ENCODE measurements at regions not wholly inside any gene's neighbourhood (a gene's known extent, or its start where the extent isn't known, plus 50 kb on each side); places are given as distances from the start of the nearest gene placed in this dataset.

DNA sequence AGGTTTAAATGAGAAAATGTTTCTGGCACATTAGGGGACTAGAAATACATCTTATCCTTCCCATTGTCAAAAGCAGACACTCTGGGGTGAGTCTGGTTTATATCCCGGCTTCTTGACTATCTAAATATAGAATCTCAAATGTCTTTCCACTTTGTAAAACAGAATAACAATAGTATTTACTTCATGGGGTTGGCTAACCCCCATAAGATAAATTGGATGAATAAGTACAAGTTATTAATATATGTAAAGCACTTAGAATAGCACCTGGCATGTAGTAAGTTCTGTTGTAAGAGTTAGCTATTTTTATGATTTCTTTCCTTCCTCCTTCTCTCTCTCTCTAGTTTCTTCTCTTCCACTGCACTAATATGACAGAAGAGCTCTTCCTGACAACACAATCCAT, 499.1 kb downstream of the INSC start:
- no peak overlapping the region for H2AFZ ChIP-seq (ENCODE audit: low read depth, low read length)
- H3K27ac ChIP-seq (ENCODE audit: extremely low read depth, low read depth, low read length), result no peak overlapping the region
- POLR2A ChIA-PET, result no interaction called here
- no peaks in the 10 kb centered on the region for H3K79me2 ChIP-seq (ENCODE audit: control insufficient read depth, insufficient read depth, low read length)
- no peaks in the 10 kb centered on the region for H3K36me3 ChIP-seq (ENCODE audit: control insufficient read depth, insufficient read depth, low read length)
- no peak for FAIRE-seq
- H3K4me2 ChIP-seq (ENCODE audit: insufficient read depth, low read length), result no peak overlapping the region
- H3K27me3 ChIP-seq (ENCODE audit: control insufficient read depth in 2 of 2, insufficient read depth in 2 of 2, low read length in 2 of 2), result no peaks in the 10 kb centered on the region
- no peak overlapping the region for H3K9ac ChIP-seq (ENCODE audit: insufficient read depth in 1 of 2, low read depth in 2 of 2, low read length in 2 of 2)
- H4K20me1 ChIP-seq (replicated peaks; ENCODE audit: control insufficient read depth, insufficient read depth, low read length), result no peaks in the 10 kb centered on the region; the same call in 1 of the 2 replicates
- H3K9me1 ChIP-seq (ENCODE audit: control insufficient read depth, insufficient read depth, low read length), result no peaks in the 10 kb centered on the region
- in situ Hi-C loops (cut with MboI) (no loop called here), intact Hi-C loops (cut with micrococcal nuclease) (no loop called here)
- ATAC-seq, result no peak
- no peak overlapping the region for H3K4me3 ChIP-seq
- DNase-seq (ENCODE audit: extremely low read depth in 1 of 4, low spot score in 3 of 4), result no peak
- 0% methylated on average over 1 of the region's 1 CpG for WGBS (ENCODE audit: insufficient coverage, low coverage, missing lambda C conversion rate)
- BruUV-seq (replicated peaks), result no TSS peak
- no peaks in the 10 kb centered on the region for H3K4me1 ChIP-seq (replicated peaks in 1 of 2; ENCODE audit: control insufficient read depth in 2 of 2, insufficient read depth in 2 of 2, low read length in 2 of 2)
- CTCF ChIA-PET (ENCODE audit: low intra/inter-chr PET ratio), result no interaction called here
- no peaks in the 10 kb centered on the region for H3K9me3 ChIP-seq (replicated peaks; ENCODE audit: control insufficient read depth, insufficient read depth, low read depth, low read length)
- TF ChIP-seq ETS1 (conservative IDR thresholded peaks at IDR 0.05; ENCODE audit: control insufficient read depth, low read depth, low read length), result no peak
- TF ChIP-seq, protein P1, sequence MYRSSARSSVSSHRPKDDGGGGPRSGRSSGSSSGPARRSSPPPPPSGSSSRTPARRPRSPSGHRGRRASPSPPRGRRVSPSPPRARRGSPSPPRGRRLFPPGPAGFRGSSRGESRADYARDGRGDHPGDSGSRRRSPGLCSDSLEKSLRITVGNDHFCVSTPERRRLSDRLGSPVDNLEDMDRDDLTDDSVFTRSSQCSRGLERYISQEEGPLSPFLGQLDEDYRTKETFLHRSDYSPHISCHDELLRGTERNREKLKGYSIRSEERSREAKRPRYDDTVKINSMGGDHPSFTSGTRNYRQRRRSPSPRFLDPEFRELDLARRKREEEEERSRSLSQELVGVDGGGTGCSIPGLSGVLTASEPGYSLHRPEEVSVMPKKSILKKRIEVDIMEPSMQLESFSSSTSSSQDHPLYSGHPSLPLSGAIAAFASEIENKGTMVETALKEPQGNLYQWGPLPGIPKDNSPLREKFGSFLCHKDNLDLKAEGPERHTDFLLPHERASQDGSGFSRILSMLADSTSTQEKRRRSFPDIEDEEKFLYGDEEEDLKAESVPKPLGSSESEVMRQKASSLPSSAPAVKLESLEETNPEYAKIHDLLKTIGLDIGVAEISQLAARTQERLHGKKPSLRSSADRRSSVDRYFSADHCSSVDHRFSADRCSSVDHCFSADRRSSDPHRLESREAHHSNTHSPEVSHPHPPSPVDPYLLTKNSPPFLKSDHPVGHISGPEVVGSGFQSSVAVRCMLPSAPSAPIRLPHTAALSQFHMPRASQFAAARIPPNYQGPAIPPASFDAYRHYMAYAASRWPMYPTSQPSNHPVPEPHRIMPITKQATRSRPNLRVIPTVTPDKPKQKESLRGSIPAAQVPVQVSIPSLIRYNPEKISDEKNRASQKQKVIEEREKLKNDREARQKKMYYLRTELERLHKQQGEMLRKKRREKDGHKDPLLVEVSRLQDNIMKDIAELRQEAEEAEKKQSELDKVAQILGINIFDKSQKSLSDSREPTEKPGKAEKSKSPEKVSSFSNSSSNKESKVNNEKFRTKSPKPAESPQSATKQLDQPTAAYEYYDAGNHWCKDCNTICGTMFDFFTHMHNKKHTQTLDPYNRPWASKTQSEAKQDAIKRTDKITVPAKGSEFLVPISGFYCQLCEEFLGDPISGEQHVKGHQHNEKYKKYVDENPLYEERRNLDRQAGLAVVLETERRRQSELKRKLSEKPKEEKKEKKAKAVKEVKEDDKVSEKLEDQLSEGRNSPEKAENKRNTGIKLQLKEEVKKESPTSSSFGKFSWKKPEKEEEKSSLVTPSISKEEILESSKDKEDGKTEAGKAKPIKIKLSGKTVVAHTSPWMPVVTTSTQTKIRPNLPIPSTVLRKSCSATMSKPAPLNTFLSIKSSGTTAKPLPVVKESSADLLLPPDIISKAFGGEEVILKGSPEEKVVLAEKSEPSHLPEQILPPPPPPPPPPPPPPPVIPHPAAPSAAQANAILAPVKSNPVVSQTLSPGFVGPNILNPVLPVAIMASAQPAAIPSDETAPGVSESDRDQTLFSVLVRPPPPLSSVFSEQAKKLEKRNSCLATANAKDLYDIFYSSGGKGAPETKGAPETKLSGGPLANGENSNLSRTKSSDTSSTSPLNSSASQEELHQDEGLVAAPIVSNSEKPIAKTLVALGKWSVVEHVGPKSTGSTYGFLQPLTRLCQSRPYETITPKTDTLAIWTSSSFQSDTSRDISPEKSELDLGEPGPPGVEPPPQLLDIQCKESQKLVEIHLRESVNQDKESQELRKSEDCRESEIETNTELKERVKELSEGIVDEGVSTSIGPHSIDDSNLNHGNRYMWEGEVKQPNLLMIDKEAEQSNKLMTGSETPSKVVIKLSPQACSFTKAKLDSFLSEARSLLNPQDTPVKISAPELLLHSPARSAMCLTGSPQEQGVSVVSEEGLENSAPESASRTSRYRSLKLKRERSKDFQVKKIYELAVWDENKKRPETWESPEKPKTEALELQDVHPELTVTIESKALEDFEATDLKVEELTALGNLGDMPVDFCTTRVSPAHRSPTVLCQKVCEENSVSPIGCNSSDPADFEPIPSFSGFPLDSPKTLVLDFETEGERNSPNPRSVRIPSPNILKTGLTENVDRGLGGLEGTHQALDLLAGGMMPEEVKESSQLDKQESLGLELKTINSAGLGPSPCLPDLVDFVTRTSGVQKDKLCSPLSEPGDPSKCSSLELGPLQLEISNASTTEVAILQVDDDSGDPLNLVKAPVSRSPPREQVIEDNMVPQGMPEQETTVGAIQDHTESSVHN (IDR thresholded peaks at IDR 0.05; ENCODE audit: borderline replicate concordance in 1 of 2, low read depth in 1 of 2), result no peak
- TF ChIP-seq GMEB1 (CRISPR knock-in tag; IDR thresholded peaks at IDR 0.05), result no peak
- TF ChIP-seq ZNF707 (CRISPR knock-in tag; conservative IDR thresholded peaks at IDR 0.05), result no peak
- TF ChIP-seq HNRNPH1 (optimal IDR thresholded peaks at IDR 0.05; ENCODE audit: low read depth, low read length), result no peak
- TF ChIP-seq ZBTB11 (CRISPR knock-in tag; IDR thresholded peaks at IDR 0.05), result no peak
- TF ChIP-seq TCF7 (IDR thresholded peaks at IDR 0.05; ENCODE audit: borderline replicate concordance), result no peak
